ENCODE measurements at regions not wholly inside any gene's neighbourhood (a gene's known extent, or its start where the extent isn't known, plus 50 kb on each side); places are given as distances from the start of the nearest gene placed in this dataset.
A peak's percentile ranks its signal among the peaks of the same experiment; 100 is the strongest.
"Not testable (repeated sequence)": the region's sequence is repeated elsewhere in the genome, so short reads cannot be mapped to it uniquely, and the experiment has no call there.

- DNase-seq (ENCODE audit: low read depth): no peak
- no peak overlapping the region for H3K4me3 ChIP-seq (ENCODE audit: low read length)
- no peak for TF ChIP-seq CTCF (IDR thresholded peaks at IDR 0.05; ENCODE audit: insufficient read depth, low read depth, low read length, missing control alignments)
Measured at GRCh38 chr6:14401246-14401645, 283.7 kb downstream of the CD83 start.

DNA sequence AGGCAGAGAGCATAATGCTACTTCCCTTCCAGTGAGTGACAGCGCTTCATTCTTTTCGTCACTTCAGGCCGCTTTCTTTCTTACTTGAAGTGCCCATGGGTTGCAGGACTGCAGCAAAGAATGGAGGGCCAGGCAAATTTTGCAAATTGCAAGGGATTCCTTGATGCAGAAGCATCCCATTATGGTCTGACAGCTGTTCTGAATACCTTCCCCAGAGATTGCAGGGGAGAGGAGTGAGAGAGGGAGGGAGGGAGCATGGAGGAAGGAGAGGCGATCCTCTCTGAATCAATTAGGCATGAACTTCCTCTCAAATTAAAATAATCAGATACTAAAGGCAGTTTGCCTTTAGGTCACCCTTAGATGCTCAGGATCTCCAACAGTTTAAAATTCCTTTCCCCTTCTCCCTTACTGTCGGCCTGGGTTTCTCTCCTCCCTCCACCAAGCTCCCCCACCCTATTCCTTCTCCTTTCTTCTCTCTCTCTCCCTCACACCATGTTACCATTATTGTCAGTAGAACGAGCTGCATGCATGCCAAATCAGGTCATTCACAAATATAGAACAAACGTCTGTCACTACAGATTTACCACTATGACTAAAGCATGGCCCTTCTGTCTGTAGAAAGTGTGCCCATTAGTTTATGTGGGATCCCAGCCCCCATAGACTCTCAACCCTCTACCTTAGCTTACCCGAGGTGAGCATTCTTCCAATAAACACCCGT lies 289.2 kb downstream of the CD83 start:
- no peak for TF ChIP-seq CTCF (IDR thresholded peaks at IDR 0.05; ENCODE audit: insufficient read depth, low read depth, low read length, missing control alignments)
- H3K4me3 ChIP-seq (ENCODE audit: low read length): no peak overlapping the region
- no peak for DNase-seq (ENCODE audit: low read depth)

GRCh38 chr6:14408446-14408845 lies 290.9 kb downstream of the CD83 start:
- no peak overlapping the region for H3K4me3 ChIP-seq (ENCODE audit: low read length)
- no peak for DNase-seq (ENCODE audit: low read depth)
- no peak for TF ChIP-seq CTCF (IDR thresholded peaks at IDR 0.05; ENCODE audit: insufficient read depth, low read depth, low read length, missing control alignments)

GRCh38 chr6:14412026-14412425 lies 294.5 kb downstream of the CD83 start:
- DNase-seq (ENCODE audit: low read depth): no peak
- no peak for TF ChIP-seq CTCF (IDR thresholded peaks at IDR 0.05; ENCODE audit: insufficient read depth, low read depth, low read length, missing control alignments)
- H3K4me3 ChIP-seq (ENCODE audit: low read length): no peak overlapping the region

- H3K4me3 ChIP-seq (ENCODE audit: low read length): no peak overlapping the region
- TF ChIP-seq CTCF (IDR thresholded peaks at IDR 0.05; ENCODE audit: insufficient read depth, low read depth, low read length, missing control alignments): no peak
Measured at GRCh38 chr6:14415452-14415851, 297.9 kb downstream of the CD83 start.

DNA sequence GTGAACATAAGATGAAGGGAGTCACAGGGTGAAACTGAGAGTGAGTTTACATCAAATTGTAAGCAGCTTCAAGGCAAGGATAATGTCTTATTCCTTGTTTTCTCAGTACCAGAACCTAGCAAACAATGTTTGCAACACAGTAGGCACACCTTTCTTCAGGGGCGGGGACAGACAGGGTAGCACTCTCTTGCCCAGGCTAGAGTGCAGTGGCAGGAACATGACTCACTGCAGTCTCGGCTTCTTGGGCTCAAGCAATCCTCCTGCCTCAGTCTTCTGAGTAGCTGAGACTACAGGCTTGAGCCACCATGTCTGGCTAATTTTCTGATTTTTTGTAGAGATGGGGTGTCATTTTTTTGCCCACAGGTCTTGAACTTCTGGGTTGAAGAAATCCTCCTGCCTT lies 299.8 kb downstream of the CD83 start:
- TF ChIP-seq CTCF (IDR thresholded peaks at IDR 0.05; ENCODE audit: insufficient read depth, low read depth, low read length, missing control alignments): no peak
- peak; percentile 82 for DNase-seq (ENCODE audit: low read depth)
- H3K4me3 ChIP-seq (ENCODE audit: low read length): no peak overlapping the region

More at GRCh38 chr6:14415452-14415851, 297.9 kb downstream of the CD83 start:
- no peak for DNase-seq (ENCODE audit: low read depth)

GRCh38 chr6:14419224-14419623 lies 301.7 kb downstream of the CD83 start:
- DNase-seq (ENCODE audit: low read depth); H3K4me3 ChIP-seq (ENCODE audit: low read length): not testable (repeated sequence)
